SU-DHL-6 (cell line): ENCODE measurements at regions not wholly inside any gene's neighbourhood (a gene's known extent, or its start where the extent isn't known, plus 50 kb on each side); places are given as distances from the start of the nearest gene placed in this dataset.

Source experiments
- CTCF ChIP-seq: fragments of 200-600 bp; sonication (generic); IDR thresholded peaks from one replicate; pipeline ENCODE4 v1.5.1; 2017; ENCODE audit warnings: antibody characterized with exemption, mild to moderate bottlenecking, low read length, moderate library complexity; ENCODE audit not compliant: insufficient read depth, poor library complexity, severe bottlenecking
- EZH2phosphoT487 ChIP-seq: fragments of 200-600 bp; sonication (generic), shearing (Covaris generic); conservative IDR thresholded peaks from 2 replicates; pipeline ENCODE4 v1.6.1; 2018; ENCODE audit warnings: mild to moderate bottlenecking, antibody characterized with exemption, low read length, moderate library complexity, mixed read lengths

- TF ChIP-seq CTCF (no peak), EZH2phosphoT487 (no peak)
These were observed 78.9 kb upstream of the JAK1 start for GRCh38 chr1:65045022-65045817.
